Epidermal melanocyte (primary cell): ENCODE measurements at regions not wholly inside any gene's neighbourhood (a gene's known extent, or its start where the extent isn't known, plus 50 kb on each side); places are given as distances from the start of the nearest gene placed in this dataset.

ENCODE experiments used
- DNase-seq: peaks from one replicate; pipeline ENCODE4 v3.0.0; 2011; ENCODE audit warnings: low spot score; ENCODE audit not compliant: insufficient read length

DNA sequence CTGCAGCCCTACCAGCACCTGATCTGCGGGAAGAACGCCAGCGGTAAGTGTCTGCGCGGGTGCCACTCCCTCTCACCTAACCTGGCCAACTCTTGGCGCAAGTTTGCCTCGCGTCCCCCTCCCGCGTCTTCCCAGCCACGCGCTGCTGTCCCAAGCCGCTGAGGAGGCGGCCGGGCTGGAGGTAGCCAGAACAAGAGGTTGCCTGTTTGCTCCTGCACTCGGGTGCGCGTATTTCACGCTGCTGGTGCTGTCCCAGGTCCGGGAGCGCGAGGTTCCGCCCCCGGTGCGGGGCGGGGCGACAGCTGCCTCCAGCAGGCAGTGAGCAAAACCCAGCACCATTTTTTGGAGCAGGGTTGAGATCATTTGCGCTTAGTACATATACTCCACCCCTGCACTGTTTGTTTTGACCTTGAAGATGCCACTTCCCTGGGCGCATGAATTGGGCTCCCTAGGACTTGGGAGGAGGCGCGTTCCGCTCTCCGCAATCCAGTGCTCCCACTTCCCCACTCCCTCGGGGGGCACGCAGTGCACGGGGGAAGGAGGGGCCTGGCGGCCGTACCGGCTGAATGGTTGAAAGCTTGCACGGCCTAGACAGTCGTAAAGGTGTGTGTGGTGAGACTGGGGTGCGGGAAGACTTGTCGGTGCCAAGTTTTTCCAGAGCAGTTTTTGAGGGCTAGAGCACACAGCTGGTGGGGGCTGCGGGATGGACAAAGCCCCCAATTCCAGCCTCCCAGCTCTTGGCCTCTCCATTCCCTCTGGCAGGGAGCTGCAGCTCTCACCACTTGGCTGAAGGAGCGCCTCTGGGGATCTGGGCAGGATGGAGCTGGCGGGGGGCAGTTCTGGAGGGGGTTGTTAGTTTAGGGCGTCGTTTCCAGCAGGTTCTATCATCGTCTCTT lies 226.9 kb upstream of the CRY1 start:
- DNase-seq, result no peak

DNA sequence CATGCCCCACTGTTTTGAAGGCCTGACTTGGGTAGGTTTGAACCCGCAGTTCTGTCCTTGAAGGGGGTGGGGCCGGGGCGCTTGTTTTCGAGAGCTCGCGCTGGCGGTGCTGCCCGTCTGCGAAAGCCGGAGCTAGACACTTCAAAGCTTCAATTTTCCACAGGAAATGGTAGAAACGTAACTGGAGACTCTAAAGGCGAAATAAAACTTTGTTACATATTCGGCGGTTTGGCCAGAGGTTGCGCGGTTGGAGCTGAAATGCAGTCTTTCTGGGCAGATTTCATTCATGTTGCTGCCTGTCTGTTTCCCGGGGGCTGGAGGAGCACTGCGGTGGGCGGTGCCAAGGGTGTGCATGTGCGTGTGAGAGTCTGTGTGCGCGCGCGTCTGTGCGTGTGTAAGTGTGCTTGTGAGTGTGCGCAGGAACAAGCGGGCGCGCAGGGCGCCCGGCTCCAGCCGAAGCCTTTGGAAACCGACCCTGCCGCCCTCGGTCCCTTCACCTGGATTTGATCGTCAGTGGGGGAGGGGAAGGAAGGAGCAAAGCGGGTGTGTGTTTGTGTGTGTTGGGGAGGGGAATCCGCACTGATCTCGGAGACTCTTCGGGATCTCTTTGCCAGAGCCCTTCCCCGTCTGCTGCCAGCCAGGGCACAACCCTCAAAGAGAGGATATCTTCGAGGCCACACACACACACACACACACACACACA lies 227.7 kb upstream of the CRY1 start:
- DNase-seq, result no peak

DNA sequence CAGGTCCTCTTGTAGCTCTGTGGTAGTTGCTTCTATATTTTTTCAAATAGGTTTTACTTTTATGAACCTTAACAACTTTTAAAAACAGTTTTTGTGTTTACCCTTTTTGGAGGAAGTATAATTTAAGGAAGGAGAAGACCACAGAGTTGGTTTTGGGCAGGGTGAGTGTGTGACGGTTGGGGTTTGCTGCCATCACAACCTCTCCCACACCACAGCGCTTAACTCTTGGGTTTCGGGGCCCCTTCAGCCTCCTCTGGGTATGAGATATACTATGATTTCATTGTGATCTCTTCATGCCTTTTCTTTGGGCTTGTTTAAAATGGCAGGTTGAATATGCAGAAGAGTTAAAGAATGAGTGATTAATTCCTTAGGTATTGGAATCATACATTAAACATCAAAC lies 228.7 kb upstream of the CRY1 start:
- DNase-seq, result no peak

DNA sequence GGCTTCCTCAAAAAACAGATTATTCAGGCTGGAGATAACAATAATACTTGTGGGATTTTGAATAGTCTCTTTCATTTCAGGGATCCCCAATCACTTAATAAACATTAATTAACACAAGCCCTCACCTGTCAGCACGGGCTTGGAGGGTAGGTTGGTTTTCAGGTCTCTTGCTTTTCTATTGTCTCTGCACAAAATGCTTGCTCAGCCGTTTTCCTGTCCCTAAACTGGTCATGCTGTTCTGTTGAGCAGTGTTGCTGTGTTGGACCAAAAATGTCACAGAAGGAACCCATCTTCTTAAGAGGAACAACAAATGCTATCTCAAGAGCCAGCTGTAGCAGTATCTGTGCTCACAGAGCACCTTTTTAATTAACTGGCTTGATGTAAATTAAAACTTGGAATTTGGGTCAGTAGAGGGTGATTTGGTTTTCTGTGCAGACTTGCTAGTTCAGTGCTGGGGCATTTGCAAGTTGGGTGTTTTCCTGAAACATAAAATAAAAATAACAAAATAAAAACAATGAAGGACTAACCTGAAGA lies 231.8 kb upstream of the CRY1 start:
- no peak for DNase-seq

DNA sequence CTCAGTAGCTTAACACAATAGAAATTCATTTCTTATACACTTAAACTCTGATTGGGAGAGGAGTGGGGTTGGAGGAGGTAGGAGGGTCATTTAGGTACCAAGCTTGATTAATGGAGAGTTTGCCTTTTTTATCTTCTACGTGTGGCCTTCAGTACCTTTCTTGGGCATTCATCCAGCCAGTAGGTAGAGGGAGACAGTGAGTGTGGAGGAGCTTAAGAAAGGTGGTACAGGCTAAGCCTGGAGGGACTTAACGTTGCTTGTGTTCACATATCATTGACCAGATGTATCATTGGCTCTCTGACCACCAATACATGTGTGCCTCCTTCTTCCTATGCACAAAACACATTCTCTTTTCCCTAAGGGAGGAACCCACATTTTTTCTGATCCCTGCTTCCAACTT lies 232.9 kb upstream of the CRY1 start:
- no peak for DNase-seq

DNA sequence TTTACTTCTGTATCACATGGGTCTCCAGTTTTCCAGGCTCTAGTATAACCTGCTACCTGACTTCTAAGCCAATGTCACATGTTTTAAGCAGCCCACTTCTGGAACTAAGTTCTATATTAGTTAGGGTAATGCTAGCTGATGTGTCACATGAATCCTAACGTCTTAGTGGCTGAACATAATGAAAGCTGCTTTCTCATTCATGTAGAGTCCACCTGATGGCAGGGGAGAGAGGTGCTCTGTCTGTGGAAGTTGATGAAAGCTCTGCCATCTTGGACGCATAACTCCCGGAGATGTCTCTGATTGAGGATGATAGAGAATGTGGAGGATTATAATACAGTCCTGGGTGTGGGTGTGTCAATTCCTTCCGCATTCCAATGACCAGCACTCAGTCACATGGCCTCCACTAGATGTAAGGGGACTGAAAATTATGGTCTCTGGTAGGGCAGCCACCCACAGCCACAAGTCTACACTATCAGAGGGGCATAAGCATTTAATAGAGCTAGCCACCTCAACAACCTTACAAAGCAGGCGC lies 234.4 kb upstream of the CRY1 start:
- DNase-seq, result no peak

DNA sequence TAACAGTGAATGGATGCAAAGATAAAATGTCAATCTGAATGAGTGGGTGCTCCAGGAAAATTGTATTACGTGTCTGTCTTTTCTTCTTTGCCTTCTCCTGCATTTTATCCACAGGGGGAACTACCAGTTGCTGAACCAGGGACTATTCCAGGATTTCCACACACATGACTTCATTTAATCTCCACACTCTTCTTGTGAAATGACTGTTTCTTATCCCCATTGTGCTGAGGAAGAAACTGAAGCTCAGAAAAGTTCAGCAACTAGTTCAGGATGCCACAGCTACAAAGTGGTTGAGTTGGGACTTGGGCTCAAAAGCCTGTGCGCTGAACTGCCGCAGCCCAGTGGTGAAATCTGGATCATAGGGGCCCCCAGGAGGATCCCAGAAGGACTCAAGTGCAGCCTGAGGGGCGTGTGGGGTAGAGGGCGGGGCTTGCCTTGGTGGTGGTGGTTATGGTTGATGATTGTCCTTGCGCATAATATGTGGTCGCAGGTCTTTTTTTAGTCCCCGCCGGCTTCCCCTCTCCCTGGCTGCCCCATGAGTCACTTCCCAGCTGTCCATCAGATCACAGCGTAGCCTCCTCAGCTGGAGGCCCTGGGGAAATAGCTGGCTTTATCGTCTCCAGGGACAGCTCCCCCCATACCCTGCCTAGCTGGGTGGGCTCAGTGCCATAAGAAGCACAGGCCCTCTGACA lies 235.2 kb upstream of the CRY1 start:
- DNase-seq, result no peak

DNA sequence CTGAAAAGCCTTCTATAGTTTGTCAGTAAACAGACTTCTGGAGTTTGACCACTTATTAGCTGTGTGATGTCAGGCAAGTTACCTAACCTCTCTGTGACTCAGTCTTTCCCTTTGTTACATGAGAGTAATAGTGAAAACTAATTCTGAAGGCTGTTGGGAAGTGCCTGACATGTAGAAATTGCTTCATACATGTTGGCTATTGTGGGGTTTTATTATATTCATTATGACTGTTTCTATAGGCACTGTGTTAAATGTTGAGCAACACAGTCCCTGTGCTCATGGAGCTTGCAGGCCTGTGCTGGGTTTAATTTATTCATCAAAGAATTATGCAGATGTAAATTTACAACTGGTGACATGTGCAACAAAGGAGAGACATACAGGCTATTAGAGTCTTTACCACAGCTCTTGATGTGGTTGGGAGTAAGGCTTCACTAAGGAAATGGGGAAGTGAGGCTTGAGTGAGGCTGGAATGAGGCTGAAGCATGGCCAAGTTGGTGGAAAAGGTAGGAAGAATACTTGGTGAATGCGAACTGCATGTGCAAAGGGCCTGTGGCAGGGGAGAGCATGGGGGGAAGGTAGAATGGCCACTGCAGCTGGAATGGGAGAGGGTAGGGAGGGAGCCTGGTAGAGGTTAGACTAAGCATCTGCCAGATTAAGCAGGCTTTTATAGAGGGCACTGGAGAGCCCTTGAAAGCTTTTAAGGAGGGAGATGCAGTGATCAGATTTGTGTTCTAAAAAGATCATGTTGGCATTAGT lies 236.4 kb upstream of the CRY1 start:
- no peak for DNase-seq

DNA sequence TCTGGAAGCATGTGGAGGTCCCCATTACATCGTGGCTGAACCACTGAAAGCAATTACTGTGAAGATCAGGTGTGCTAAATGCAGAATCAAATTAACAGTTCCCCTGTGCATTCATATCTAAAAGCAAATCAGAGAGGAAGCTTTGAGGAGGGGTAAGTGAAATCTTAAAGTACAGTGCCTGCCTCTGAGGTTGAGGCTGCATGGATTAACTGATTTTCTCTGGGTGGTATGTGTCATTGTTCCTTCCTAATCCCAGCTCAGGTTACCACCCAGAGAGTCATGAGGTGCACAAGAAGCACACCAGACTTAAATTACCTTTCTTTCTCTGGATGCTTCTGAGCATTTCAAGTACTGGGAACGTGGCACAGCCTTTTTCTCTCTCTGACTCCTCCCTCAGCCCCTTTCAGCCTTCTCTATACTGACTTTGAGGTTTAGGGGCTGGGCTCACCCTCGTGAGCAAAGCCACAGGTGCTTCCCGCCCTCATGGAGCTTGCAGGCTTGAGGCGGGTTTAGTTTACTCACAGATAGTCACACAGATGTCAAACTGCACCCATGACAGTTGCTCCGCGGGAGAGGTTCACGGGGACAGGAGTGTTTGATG lies 237.6 kb upstream of the CRY1 start:
- no peak for DNase-seq

DNA sequence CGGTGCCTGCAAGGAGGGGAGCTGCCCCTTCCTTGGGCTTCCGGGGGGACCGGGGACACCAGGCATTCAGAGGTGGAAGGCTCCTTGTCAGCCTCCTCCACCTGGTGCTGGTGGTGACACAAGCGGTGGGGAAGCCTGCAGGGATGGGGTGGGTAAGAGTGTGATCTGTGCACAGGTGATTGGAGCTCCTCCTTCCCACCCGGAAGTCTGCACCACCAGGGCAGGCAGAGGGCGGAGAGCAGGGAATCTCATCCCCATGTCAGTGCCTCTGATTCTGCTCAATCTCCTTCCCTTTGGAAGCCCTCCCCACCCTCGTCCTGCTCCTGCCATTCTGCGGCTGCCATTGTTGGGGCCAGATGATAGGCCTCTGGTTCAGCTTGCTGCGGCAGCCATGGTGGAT lies 238.1 kb upstream of the CRY1 start:
- no peak for DNase-seq

DNA sequence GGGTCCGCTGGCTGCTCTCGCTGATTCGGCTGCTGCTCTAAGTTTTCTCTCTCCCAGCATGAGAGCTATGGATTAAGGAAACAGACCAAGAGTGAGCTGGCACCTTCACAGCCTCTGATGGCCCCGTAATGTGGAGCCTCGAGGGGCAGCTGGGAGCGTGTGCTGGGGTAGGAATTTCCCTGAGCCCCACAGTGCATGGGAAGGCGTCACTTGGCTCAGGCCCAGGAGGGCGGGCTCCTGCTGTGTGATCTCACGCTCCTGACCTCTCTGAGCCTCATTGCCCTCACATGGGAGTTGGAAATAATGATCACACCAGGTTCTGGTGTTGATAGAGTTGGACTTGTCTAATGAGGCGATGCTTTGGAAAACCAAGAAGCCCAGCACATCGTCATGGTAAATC lies 238.6 kb upstream of the CRY1 start:
- DNase-seq, result no peak

DNA sequence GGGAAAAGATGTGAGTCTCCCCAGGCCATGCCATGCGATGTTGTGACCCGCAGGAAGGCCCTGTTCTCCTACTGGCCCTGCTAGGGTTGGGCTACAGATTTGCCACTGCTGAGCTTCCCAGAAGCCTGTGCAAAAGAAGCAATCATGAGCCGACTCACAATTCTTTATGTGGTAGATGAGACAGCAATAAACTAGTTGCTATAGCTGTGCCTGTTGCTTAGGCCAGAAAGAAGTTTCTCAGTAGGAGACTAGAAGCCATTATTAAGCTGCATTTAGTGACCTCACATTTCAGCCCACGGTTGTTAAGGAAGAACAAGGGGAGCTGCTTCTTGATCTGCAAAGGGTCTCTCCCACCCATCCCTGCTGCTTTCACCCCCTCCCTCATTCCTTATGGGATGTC lies 239.4 kb upstream of the CRY1 start:
- DNase-seq, result no peak

DNA sequence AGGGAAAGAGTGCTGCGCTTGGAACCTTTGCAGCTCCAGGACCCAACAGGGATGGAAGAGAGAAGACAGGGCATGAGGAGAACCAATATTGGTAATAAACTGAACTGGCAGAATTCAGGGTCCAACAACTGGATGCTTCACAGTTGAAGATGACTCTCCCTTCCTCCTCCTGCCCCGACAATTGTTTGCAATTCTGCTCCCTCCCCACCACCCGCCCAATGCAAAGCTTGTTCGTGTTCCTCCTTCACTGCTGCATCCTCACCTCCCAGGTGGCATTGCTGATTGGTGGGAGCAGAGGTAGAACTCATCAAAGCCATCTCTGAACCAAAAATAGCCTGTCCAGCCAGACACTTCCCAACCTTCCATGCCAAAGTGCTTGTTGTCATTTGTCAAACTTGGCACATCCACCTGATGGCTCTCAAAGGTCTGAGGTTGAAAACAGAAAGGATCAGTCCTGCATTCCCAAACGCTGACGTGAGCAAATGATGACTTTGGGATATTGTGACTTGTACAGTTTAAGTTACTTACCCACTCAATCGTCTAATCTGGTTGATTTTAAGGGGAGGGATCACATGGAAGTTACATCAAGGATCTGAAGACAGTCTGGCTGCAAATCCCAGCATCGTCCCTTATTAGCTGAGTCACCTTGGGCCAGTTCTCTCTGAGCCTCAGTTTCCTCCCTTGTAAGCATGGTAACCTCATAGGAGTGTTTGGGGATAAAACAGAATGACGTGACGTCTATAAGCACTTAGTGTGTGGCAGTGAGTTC lies 242.6 kb upstream of the CRY1 start:
- DNase-seq, result no peak

DNA sequence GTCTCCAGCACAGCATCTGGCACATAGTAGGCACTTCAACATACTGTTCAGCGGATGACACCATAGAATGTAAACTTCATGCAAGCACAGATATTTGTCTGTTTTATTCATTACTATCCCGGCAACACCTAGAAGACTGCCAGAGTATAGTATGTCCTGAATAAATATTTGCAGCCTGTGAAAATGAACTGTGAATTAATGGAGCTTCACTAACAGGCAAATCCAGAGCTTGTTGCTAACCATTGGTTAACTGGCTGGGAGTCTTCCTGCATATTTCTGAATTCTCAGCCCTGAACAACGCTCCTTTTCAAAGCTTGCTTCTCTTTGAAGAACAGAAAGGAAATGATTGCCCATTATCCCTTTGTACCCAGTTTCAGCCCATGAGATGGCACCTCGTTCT lies 243.3 kb upstream of the CRY1 start:
- DNase-seq, result no peak

DNA sequence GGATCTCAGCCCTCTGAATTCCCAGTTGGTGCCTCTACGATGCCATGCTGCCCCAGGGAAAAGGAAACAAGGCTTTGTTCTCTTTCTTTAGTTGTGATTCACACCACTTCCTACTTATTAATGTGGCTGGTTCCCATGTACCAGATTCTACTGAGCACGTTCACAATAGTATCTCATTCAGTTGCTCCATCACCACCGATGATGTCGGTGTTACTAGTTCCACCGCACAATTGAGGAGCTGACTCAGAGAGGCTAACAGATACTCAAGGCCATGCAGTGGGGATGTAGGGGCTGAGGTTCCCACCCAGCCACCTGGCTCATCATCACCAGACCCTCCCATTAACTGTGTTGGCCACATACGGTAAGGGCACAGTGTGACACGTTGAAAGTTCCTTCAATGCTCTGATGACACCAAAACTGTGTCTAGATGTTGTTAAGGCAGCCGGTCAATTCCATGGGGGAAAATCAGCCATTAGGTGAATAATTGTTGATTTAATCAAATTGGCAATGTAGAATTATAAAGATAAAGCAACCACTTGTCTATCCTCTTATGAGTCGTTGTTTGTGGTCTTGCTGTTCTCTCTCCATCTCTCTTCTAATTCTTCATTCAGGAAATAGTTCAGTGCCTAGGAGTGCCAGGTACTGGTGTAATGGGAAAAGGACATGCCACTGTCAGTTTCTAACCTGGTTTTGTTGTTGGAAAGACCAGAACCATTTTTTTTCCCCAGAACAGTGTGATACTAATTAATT lies 244.2 kb upstream of the CRY1 start:
- DNase-seq, result no peak

DNA sequence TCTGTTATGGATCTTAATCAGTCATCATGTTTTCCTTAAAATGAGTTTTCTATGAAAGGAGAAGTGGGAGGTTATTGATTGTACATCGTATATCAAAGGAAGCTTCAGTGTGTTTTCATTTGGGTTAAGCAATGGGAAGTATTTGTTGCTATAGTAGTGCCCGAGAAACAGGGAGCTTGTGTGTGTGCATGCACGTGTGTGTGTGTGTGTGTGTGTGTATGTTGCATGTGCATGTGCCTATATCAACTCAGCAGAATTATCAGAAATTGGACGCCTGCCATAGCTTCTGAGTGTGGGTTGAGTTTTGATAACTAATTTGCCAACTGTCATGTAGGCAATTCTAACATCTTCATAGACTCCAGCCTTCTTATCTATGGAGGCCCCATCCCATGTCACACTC lies 246.1 kb upstream of the CRY1 start:
- no peak for DNase-seq

DNA sequence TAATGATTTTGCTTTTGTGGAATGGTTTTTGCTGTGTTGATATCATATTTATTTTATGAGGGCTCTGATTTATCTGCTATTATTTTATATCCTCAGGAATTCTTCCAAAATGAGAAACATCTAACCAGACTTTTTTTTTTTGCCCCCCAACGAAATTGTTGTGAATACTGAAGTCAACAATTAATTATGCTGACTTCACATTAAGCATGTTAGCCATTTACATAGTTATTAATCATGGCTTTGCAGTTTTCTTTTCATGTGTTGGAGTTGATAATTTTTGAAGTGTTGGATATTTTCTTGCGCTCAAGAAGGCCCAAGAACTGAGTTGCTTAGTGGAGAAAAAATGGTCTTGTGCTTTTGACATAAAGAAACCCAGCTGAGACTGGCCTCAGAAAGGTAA lies 246.6 kb upstream of the CRY1 start:
- DNase-seq, result no peak

DNA sequence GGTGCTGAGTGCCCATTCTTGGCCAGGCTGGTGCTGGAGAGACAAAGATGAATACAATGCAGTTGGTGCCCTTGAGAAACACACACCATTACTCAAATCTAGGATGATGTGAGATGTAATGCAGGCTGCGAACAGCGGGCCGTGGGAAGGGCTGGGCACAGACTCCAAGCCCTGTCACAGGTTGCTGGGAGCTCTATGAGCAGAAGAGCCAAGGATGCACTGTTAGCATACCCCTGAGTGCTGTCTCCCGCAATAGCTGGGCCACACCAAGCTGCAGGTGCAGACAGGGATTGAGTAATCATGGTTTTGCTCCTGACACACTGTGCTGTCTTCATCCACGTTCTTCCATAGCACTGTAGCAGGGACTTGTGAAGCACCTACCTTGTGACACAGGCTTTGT lies 247.5 kb upstream of the CRY1 start:
- no peak for DNase-seq
